K562 (cell line): ENCODE measurements at regions not wholly inside any gene's neighbourhood (a gene's known extent, or its start where the extent isn't known, plus 50 kb on each side); places are given as distances from the start of the nearest gene placed in this dataset.

ENCODE experiments used
- DPF2 ChIP-seq: fragments of 450-650 bp; IDR thresholded peaks from 2 replicates; pipeline ENCODE4 v1.6.1; 2016
- EHMT2 ChIP-seq: fragments of 450-650 bp; IDR thresholded peaks from 2 replicates; pipeline ENCODE4 v1.6.1; 2018; ENCODE audit warnings: antibody characterized with exemption
- LARP7 ChIP-seq: fragments of 450-650 bp; IDR thresholded peaks from 2 replicates; pipeline ENCODE4 v1.6.1; 2016
- PHF8 ChIP-seq: fragments of 200-600 bp; sonication (generic); IDR thresholded peaks from 2 replicates; pipeline ENCODE4 v1.6.1; 2012; ENCODE audit warnings: mixed run types, mild to moderate bottlenecking, inconsistent platforms, low read length, moderate library complexity, borderline replicate concordance
- POLR2AphosphoS2 ChIP-seq: IDR thresholded peaks from 2 replicates; pipeline ENCODE4 v1.6.1; 2012; ENCODE audit warnings: low read length, improper control_type of control experiment
- SOX6 ChIP-seq: fragments of 450-650 bp; IDR thresholded peaks from 2 replicates; pipeline ENCODE4 v1.6.1; 2014; ENCODE audit warnings: mild to moderate bottlenecking
- TRIM28 ChIP-seq: fragments of 450-650 bp; IDR thresholded peaks from 2 replicates; pipeline ENCODE4 v1.6.1; 2017
- ZFX ChIP-seq: sonication (generic); formaldehyde crosslinking; IDR thresholded peaks from 2 replicates; pipeline ENCODE4 v1.8.0; 2022; ENCODE audit warnings: mild to moderate bottlenecking, missing genetic modification reagents, moderate library complexity

- TF ChIP-seq DPF2 (peak; percentile 25; the same call in 1 of the 2 replicates), EHMT2 (no peak), SOX6 (no peak), POLR2AphosphoS2 (no peak), ZFX (CRISPR knock-in tag) (no peak), LARP7 (no peak), TRIM28 (no peak), PHF8 (no peak)
Observed at GRCh38 chr12:76633415-76633814, 73.8 kb upstream of the OSBPL8 start.
